ENCODE measurements at regions not wholly inside any gene's neighbourhood (a gene's known extent, or its start where the extent isn't known, plus 50 kb on each side); places are given as distances from the start of the nearest gene placed in this dataset.

GRCh38 chr22:48373626-48374173 is 1454.0 kb downstream of the BRD1 start:
- H3K36me3 ChIP-seq (ENCODE audit: insufficient read depth, low read length): no peaks in the 10 kb centered on the region

DNA sequence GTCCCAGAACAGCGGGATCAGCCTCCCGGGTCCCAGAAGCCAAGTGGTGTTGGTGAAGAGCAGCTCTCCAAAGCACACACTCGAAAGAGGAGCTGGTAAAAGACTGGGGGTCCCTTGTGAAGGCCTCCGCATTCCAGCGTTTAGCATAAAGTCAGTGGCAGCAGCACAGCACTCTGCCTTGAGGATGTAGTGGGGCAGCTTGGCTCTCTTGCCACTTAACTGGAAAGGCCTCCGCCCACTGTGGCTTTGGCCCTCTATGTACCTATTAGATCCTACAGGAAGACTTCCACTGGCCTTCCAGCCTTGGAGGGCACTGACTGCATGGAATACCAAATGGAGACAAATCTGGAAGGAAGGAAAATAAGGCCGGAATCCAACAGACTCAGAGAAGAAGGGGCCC is 1455.3 kb downstream of the BRD1 start:
- Histone ChIP-seq H3K9ac (ENCODE audit: low read length) (no peak overlapping the region), H3K4me1 (ENCODE audit: insufficient read depth, low read length) (peaks cover 13% of the 10 kb centered on the region), H3K4me3 (ENCODE audit: low read depth in 1 of 2, low read length in 2 of 2) (no peak overlapping the region), H3K36me3 (ENCODE audit: insufficient read depth, low read length) (no peaks in the 10 kb centered on the region), H3K27ac (ENCODE audit: low read depth, low read length) (no peak overlapping the region), H3K27me3 (ENCODE audit: control insufficient read depth in 1 of 2, insufficient read depth in 2 of 2, low read length in 2 of 2) (no peaks in the 10 kb centered on the region), H3K9me3 (ENCODE audit: low read length) (no peaks in the 10 kb centered on the region)

More at GRCh38 chr22:48373626-48374173, 1454.0 kb downstream of the BRD1 start:
- H3K27ac ChIP-seq (ENCODE audit: low read depth, low read length): no peak overlapping the region
- no peak overlapping the region for H3K4me3 ChIP-seq (ENCODE audit: low read depth in 1 of 2, low read length in 2 of 2)
- H3K9ac ChIP-seq (ENCODE audit: low read length): no peak overlapping the region
- H3K9me3 ChIP-seq (ENCODE audit: low read length): no peaks in the 10 kb centered on the region
- peaks cover 13% of the 10 kb centered on the region for H3K4me1 ChIP-seq (ENCODE audit: insufficient read depth, low read length)
- no peaks in the 10 kb centered on the region for H3K27me3 ChIP-seq (ENCODE audit: control insufficient read depth in 1 of 2, insufficient read depth in 2 of 2, low read length in 2 of 2)

- Histone ChIP-seq H3K4me3 (ENCODE audit: low read depth in 1 of 2, low read length in 2 of 2) (no peak overlapping the region), H3K27ac (ENCODE audit: low read depth, low read length) (no peak overlapping the region), H3K9me3 (ENCODE audit: low read length) (no peaks in the 10 kb centered on the region), H3K27me3 (ENCODE audit: control insufficient read depth in 1 of 2, insufficient read depth in 2 of 2, low read length in 2 of 2) (no peaks in the 10 kb centered on the region), H3K36me3 (ENCODE audit: insufficient read depth, low read length) (no peaks in the 10 kb centered on the region), H3K4me1 (ENCODE audit: insufficient read depth, low read length) (peaks cover 13% of the 10 kb centered on the region), H3K9ac (ENCODE audit: low read length) (no peak overlapping the region)
These were observed 1456.3 kb downstream of the BRD1 start for GRCh38 chr22:48371391-48371790.

DNA sequence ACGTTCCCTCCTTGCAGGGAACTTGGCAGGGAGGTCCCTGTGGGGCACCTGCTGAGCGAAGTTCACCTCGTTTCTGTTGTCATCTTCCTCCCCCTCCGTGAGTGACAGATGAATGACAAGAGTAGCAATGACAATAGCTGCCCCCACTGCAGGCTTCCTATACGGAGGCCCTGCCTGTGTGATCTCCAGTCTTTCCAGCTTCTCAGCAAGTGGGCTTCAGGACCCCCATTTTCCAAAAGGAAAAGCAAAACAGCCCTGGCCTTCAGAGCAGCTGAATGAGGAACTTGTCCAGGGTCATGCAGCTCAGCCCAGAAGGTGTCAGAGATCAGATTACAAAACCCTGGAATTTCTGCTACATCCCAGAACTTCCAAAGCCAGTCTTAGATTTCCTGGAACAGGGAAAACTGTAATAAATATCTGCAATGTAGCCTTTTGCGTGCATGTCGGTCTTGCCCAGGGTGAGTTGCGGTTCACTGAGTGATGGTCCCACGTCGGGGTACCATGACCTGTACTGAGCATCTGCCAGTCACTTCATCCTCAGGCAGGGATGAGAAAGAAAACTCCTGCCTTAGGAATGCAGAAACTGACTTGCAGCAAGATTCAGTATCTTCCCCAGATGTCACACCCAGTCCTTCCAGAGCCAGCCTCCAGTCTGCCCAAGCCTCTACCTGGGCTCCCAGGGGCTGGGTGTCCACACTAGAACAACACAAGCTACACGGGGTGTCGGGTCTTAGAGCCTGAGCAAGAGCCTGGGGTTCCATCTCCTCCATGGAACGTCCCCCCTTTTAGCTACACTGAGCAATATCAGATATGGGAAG is 1457.0 kb downstream of the BRD1 start:
- peaks cover 13% of the 10 kb centered on the region for H3K4me1 ChIP-seq (ENCODE audit: insufficient read depth, low read length)
- no peaks in the 10 kb centered on the region for H3K27me3 ChIP-seq (ENCODE audit: control insufficient read depth in 1 of 2, insufficient read depth in 2 of 2, low read length in 2 of 2)
- H3K27ac ChIP-seq (ENCODE audit: low read depth, low read length): no peak overlapping the region
- no peak overlapping the region for H3K4me3 ChIP-seq (ENCODE audit: low read depth in 1 of 2, low read length in 2 of 2)
- no peaks in the 10 kb centered on the region for H3K9me3 ChIP-seq (ENCODE audit: low read length)
- H3K9ac ChIP-seq (ENCODE audit: low read length): no peak overlapping the region
- no peaks in the 10 kb centered on the region for H3K36me3 ChIP-seq (ENCODE audit: insufficient read depth, low read length)

DNA sequence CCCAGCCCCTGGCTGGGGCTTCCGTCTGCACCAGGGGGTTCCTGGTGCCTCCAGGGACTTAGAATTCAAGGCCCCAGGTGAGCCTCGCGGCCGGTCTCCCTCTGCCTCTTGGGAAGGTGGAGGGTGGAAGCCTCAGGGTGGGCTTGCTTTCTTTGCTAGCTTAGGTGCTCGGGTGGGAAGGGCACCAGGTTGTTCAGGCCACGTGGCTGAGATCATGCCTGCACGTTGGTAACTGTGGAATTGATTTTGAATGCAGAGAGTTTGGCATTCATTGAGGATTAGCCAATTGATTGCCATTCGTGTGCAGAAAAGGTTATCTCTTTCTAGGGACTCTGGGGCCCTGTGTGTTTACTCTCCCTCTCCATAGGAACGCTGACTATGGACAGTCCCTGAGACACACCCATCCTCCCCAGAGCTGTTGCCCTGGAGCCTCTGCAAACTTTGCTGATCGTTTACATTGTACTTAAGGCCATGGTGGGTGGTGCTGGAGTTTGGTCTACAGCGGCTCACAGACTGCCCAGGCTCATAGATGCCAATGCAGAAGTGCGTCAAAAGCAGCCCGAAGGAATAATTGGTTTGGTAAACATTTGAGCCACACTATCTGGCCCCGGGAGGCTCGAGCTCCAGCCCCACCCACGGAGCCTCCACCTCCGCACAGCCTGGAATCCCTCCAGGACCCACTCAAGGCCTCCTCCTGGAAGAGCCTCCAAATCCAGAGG is 1457.7 kb downstream of the BRD1 start:
- Histone ChIP-seq H3K36me3 (ENCODE audit: insufficient read depth, low read length) (no peaks in the 10 kb centered on the region), H3K9me3 (ENCODE audit: low read length) (no peaks in the 10 kb centered on the region), H3K9ac (ENCODE audit: low read length) (no peak overlapping the region), H3K4me1 (ENCODE audit: insufficient read depth, low read length) (peaks cover 13% of the 10 kb centered on the region), H3K27me3 (ENCODE audit: control insufficient read depth in 1 of 2, insufficient read depth in 2 of 2, low read length in 2 of 2) (no peaks in the 10 kb centered on the region), H3K27ac (ENCODE audit: low read depth, low read length) (no peak overlapping the region), H3K4me3 (ENCODE audit: low read depth in 1 of 2, low read length in 2 of 2) (no peak overlapping the region)

DNA sequence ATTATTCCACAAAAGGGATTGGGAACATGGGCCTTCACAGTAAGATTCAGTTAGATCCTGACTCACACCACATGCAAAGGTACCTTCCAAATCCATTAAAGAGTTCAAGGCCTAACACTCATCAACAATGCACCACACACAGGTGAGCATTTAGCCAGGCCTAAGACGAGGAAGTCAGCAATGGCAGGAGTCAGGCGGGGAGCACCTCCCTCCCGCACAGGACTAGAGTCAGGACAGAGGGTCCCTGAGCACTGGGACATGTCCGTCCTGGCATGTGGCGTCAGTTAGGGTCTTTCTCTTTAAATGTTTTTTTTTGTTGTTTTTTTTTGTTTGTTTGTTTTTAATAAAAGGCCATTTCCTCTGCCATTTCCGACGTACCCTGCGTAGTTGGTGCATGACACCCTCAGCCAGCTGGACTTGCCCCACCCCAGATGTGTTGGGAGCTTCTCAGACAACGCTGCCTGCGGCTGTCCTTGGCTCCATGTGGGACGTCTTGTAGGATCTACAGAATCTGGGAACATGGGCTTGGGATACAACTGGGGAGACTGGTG is 1458.6 kb downstream of the BRD1 start:
- Histone ChIP-seq H3K9ac (ENCODE audit: low read length) (no peak overlapping the region), H3K9me3 (ENCODE audit: low read length) (no peaks in the 10 kb centered on the region), H3K4me1 (ENCODE audit: insufficient read depth, low read length) (peaks cover 13% of the 10 kb centered on the region), H3K27ac (ENCODE audit: low read depth, low read length) (no peak overlapping the region), H3K27me3 (ENCODE audit: control insufficient read depth in 1 of 2, insufficient read depth in 2 of 2, low read length in 2 of 2) (no peaks in the 10 kb centered on the region), H3K36me3 (ENCODE audit: insufficient read depth, low read length) (no peaks in the 10 kb centered on the region), H3K4me3 (ENCODE audit: low read depth in 1 of 2, low read length in 2 of 2) (no peak overlapping the region)

DNA sequence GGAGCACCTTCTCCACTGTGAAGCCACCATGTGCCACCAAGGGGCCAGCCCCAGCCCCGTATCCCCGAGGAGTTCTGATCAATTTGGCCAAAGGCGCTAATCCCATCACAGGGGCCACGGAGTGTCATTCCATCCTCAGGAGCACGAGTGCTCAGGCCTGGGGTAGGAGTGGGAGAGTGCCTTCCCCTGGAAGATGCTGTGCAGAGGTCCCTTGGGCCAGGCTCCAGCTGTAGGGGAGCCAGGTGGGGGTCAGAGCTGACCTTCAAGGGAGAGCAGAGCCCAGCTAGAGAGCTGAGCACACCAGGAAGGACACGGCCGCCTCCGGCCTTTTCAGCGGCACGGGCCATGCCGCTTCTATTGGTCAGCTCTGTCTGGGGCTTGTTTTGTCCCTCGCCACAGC is 1459.9 kb downstream of the BRD1 start:
- Histone ChIP-seq H3K36me3 (ENCODE audit: insufficient read depth, low read length) (no peaks in the 10 kb centered on the region), H3K9me3 (ENCODE audit: low read length) (no peaks in the 10 kb centered on the region), H3K27ac (ENCODE audit: low read depth, low read length) (no peak overlapping the region), H3K4me3 (ENCODE audit: low read depth in 1 of 2, low read length in 2 of 2) (no peak overlapping the region), H3K4me1 (ENCODE audit: insufficient read depth, low read length) (peaks cover 13% of the 10 kb centered on the region), H3K9ac (ENCODE audit: low read length) (no peak overlapping the region), H3K27me3 (ENCODE audit: control insufficient read depth in 1 of 2, insufficient read depth in 2 of 2, low read length in 2 of 2) (no peaks in the 10 kb centered on the region)

DNA sequence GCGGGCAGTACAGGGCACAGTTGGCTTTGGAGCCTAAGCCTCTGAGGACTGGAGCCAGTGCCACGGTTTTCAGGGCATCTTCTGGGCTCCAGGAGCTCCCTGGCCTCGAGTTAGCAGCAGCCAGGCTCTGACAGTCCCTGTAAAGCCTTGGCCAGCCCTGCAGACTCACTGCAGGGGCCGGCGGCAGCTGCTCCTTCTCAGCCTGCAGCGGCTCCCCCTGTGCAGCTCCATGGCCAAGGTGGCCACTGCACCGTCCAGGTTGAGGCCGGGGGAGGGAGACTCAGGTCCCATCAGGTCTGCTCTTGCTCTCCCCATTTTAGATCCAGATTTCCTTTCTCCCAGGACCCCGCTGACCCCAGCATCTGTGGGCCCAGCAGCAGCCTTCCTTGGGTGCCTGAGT is 1461.1 kb downstream of the BRD1 start:
- Histone ChIP-seq H3K27me3 (ENCODE audit: control insufficient read depth in 1 of 2, insufficient read depth in 2 of 2, low read length in 2 of 2) (no peaks in the 10 kb centered on the region), H3K9ac (ENCODE audit: low read length) (no peak overlapping the region), H3K4me1 (ENCODE audit: insufficient read depth, low read length) (peaks cover 13% of the 10 kb centered on the region), H3K27ac (ENCODE audit: low read depth, low read length) (no peak overlapping the region), H3K4me3 (ENCODE audit: low read depth in 1 of 2, low read length in 2 of 2) (no peak overlapping the region), H3K9me3 (ENCODE audit: low read length) (no peaks in the 10 kb centered on the region), H3K36me3 (ENCODE audit: insufficient read depth, low read length) (no peaks in the 10 kb centered on the region)

DNA sequence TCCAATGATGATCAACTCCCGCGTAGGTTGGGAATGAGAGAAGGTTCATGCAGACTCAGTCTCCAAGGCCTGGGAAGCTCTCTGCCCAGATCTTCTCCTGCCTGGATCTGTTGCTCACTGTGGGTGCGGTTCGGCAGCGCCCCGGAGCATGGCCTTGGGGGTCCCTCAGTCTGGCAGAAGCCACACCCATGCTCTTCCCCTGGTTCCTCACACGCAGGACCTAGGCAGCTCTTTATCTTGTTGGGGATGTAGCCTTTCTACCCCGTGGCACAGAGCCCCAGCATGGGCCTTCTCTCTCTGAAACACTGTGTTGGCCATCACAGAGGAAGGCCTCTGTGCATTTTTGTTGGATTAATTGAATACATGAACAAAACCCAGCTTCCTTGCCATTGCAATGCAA is 1461.6 kb downstream of the BRD1 start:
- Histone ChIP-seq H3K9me3 (ENCODE audit: low read length) (no peaks in the 10 kb centered on the region), H3K4me3 (ENCODE audit: low read depth in 1 of 2, low read length in 2 of 2) (no peak overlapping the region), H3K9ac (ENCODE audit: low read length) (no peak overlapping the region), H3K27me3 (ENCODE audit: control insufficient read depth in 1 of 2, insufficient read depth in 2 of 2, low read length in 2 of 2) (no peaks in the 10 kb centered on the region), H3K4me1 (ENCODE audit: insufficient read depth, low read length) (peaks cover 13% of the 10 kb centered on the region), H3K36me3 (ENCODE audit: insufficient read depth, low read length) (no peaks in the 10 kb centered on the region), H3K27ac (ENCODE audit: low read depth, low read length) (no peak overlapping the region)

- Histone ChIP-seq H3K9ac (ENCODE audit: low read length) (no peak overlapping the region), H3K36me3 (ENCODE audit: insufficient read depth, low read length) (no peaks in the 10 kb centered on the region), H3K27me3 (ENCODE audit: control insufficient read depth in 1 of 2, insufficient read depth in 2 of 2, low read length in 2 of 2) (no peaks in the 10 kb centered on the region), H3K27ac (ENCODE audit: low read depth, low read length) (no peak overlapping the region), H3K9me3 (ENCODE audit: low read length) (no peaks in the 10 kb centered on the region), H3K4me1 (ENCODE audit: insufficient read depth, low read length) (peaks cover 12% of the 10 kb centered on the region), H3K4me3 (ENCODE audit: low read depth in 1 of 2, low read length in 2 of 2) (no peak overlapping the region)
These were observed 1462.3 kb downstream of the BRD1 start for GRCh38 chr22:48365386-48365785.

GRCh38 chr22:48362721-48363404 is 1464.8 kb downstream of the BRD1 start:
- Histone ChIP-seq H3K4me3 (ENCODE audit: low read depth in 1 of 2, low read length in 2 of 2) (no peak overlapping the region), H3K9me3 (ENCODE audit: low read length) (no peaks in the 10 kb centered on the region), H3K27ac (ENCODE audit: low read depth, low read length) (no peak overlapping the region), H3K27me3 (ENCODE audit: control insufficient read depth in 1 of 2, insufficient read depth in 2 of 2, low read length in 2 of 2) (peaks cover 0 to 9% of the 10 kb centered on the region in 2 donors), H3K9ac (ENCODE audit: low read length) (no peak overlapping the region), H3K4me1 (ENCODE audit: insufficient read depth, low read length) (no peaks in the 10 kb centered on the region), H3K36me3 (ENCODE audit: insufficient read depth, low read length) (no peaks in the 10 kb centered on the region)
